GM19324 (cell line): ENCODE measurements at regions not wholly inside any gene's neighbourhood (a gene's known extent, or its start where the extent isn't known, plus 50 kb on each side); places are given as distances from the start of the nearest gene placed in this dataset.
"Not testable (repeated sequence)": the region's sequence is repeated elsewhere in the genome, so short reads cannot be mapped to it uniquely, and the experiment has no call there.

Experiments used
- ATAC-seq: cut with Tn5 transposase; IDR thresholded peaks from one replicate; pipeline ENCODE4 v1.9.1; 2021; ENCODE audit warnings: mild to moderate bottlenecking, moderate library complexity; ENCODE audit not compliant: unreplicated experiment, low FRiP score

- no peak for ATAC-seq
Observed at GRCh38 chr12:42893803-42894202, 304.3 kb upstream of the PRICKLE1 start.

- ATAC-seq, result no peak
Observed at GRCh38 chr12:42892702-42893551, 303.4 kb upstream of the PRICKLE1 start.

- ATAC-seq, result no peak
Observed at GRCh38 chr12:42887657-42888056, 298.1 kb upstream of the PRICKLE1 start.

- ATAC-seq, result no peak
Observed at GRCh38 chr12:42886160-42886559, 296.6 kb upstream of the PRICKLE1 start.

GRCh38 chr12:42885677-42886076 lies 296.1 kb upstream of the PRICKLE1 start:
- ATAC-seq, result no peak

- ATAC-seq, result no peak
Observed at GRCh38 chr12:42884116-42884515, 294.6 kb upstream of the PRICKLE1 start.

GRCh38 chr12:42873401-42873800 lies 283.9 kb upstream of the PRICKLE1 start:
- no peak for ATAC-seq

- no peak for ATAC-seq
Observed at GRCh38 chr12:42871816-42872215, 282.3 kb upstream of the PRICKLE1 start.

GRCh38 chr12:42868291-42868690 lies 278.7 kb upstream of the PRICKLE1 start:
- ATAC-seq, result no peak

- ATAC-seq, result no peak
Observed at GRCh38 chr12:42865282-42865681, 275.7 kb upstream of the PRICKLE1 start.

- ATAC-seq, result no peak
Observed at GRCh38 chr12:42862055-42862454, 272.5 kb upstream of the PRICKLE1 start.

GRCh38 chr12:42860331-42860730 lies 270.8 kb upstream of the PRICKLE1 start:
- ATAC-seq, result not testable (repeated sequence)

GRCh38 chr12:42859612-42860011 lies 270.1 kb upstream of the PRICKLE1 start:
- ATAC-seq, result no peak

- ATAC-seq, result no peak
Observed at GRCh38 chr12:42857106-42857505, 267.6 kb upstream of the PRICKLE1 start.

GRCh38 chr12:42855362-42855950 lies 265.9 kb upstream of the PRICKLE1 start:
- no peak for ATAC-seq

GRCh38 chr12:42854826-42855225 lies 265.3 kb upstream of the PRICKLE1 start:
- ATAC-seq, result no peak

- ATAC-seq, result no peak
Observed at GRCh38 chr12:42854208-42854607, 264.7 kb upstream of the PRICKLE1 start.

- ATAC-seq, result no peak
Observed at GRCh38 chr12:42853370-42854140, 264.0 kb upstream of the PRICKLE1 start.

GRCh38 chr12:42846782-42847181 lies 257.2 kb upstream of the PRICKLE1 start:
- no peak for ATAC-seq

- ATAC-seq, result no peak
Observed at GRCh38 chr12:42834062-42834461, 244.5 kb upstream of the PRICKLE1 start.

- ATAC-seq, result no peak
Observed at GRCh38 chr12:42828836-42829235, 239.3 kb upstream of the PRICKLE1 start.
